SJCRH30 (cell line): ENCODE measurements at regions not wholly inside any gene's neighbourhood (a gene's known extent, or its start where the extent isn't known, plus 50 kb on each side); places are given as distances from the start of the nearest gene placed in this dataset.

Experiments used
- DNase-seq, 2 experiments: peaks; one replicate each; pipeline ENCODE4 v3.0.0-alpha.2; 2015 to 2020
- H3K27ac ChIP-seq: fragments of 250-450 bp; sonication (Bioruptor Pico); 2 replicates; pipeline ENCODE4 v1.5.1; 2020; ENCODE audit warnings: mild to moderate bottlenecking, moderate library complexity
- H3K27me3 ChIP-seq: fragments of 250-450 bp; sonication (Bioruptor Pico); 2 replicates; pipeline ENCODE4 v1.5.1; 2020; ENCODE audit warnings: mild to moderate bottlenecking, moderate library complexity
- H3K36me3 ChIP-seq: fragments of 250-450 bp; sonication (Bioruptor Pico); 2 replicates; pipeline ENCODE4 v1.5.1; 2020; ENCODE audit warnings: mild to moderate bottlenecking, moderate library complexity
- H3K4me1 ChIP-seq: fragments of 250-450 bp; sonication (Bioruptor Pico); 2 replicates; pipeline ENCODE4 v1.5.1; 2020; ENCODE audit warnings: mild to moderate bottlenecking, moderate library complexity
- H3K4me3 ChIP-seq: fragments of 250-450 bp; sonication (Bioruptor Pico); 2 replicates; pipeline ENCODE4 v1.5.1; 2020; ENCODE audit warnings: mild to moderate bottlenecking, moderate library complexity
- H3K9me3 ChIP-seq: fragments of 250-450 bp; sonication (Bioruptor Pico); replicated peaks from 2 replicates; pipeline ENCODE4 v1.5.1; 2020; ENCODE audit warnings: mild to moderate bottlenecking, moderate library complexity

- no peak for DNase-seq
- no peaks in the 10 kb centered on the region for H3K4me1 ChIP-seq
- H3K36me3 ChIP-seq, result no peaks in the 10 kb centered on the region
- no peak overlapping the region for H3K4me3 ChIP-seq
- H3K27ac ChIP-seq, result no peak overlapping the region
- no peaks in the 10 kb centered on the region for H3K27me3 ChIP-seq
- H3K9me3 ChIP-seq, result no peaks in the 10 kb centered on the region
Measured at GRCh38 chr5:60376860-60377259, 323.1 kb downstream of the DEPDC1B start.

- Histone ChIP-seq H3K27ac (no peak overlapping the region), H3K9me3 (no peaks in the 10 kb centered on the region), H3K4me1 (no peaks in the 10 kb centered on the region), H3K36me3 (no peaks in the 10 kb centered on the region), H3K27me3 (no peaks in the 10 kb centered on the region), H3K4me3 (no peak overlapping the region)
- DNase-seq, result no peak
Measured at GRCh38 chr5:60374409-60374808, 325.6 kb downstream of the DEPDC1B start.

- H3K9me3 ChIP-seq, result no peaks in the 10 kb centered on the region
- H3K36me3 ChIP-seq, result no peaks in the 10 kb centered on the region
- no peaks in the 10 kb centered on the region for H3K4me1 ChIP-seq
- DNase-seq, result no peak
- H3K27me3 ChIP-seq, result no peaks in the 10 kb centered on the region
- no peak overlapping the region for H3K27ac ChIP-seq
- no peak overlapping the region for H3K4me3 ChIP-seq
Measured at GRCh38 chr5:60372786-60373185, 327.2 kb downstream of the DEPDC1B start.

DNA sequence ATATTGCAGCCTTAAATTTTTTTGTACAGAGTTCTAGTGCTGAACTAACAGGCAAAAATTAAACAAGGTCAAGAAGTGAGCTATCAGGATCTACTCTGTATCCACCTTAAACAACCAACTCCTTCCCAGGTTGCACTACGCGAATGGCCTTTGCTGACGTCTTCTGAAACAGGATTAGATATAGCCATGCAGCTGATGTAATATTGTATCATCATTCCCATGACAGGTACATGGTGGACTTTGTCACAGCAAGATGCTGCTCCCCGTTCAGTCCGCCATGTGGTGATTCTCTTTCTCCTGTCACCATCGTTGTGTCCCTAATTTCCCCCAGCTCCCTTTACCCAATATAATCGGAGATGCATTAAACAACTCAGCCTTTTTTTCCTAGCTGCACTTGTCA, 328.9 kb downstream of the DEPDC1B start:
- no peaks in the 10 kb centered on the region for H3K36me3 ChIP-seq
- H3K27ac ChIP-seq, result no peak overlapping the region
- no peak overlapping the region for H3K4me3 ChIP-seq
- no peak for DNase-seq
- H3K4me1 ChIP-seq, result no peaks in the 10 kb centered on the region
- H3K27me3 ChIP-seq, result no peaks in the 10 kb centered on the region
- H3K9me3 ChIP-seq, result no peaks in the 10 kb centered on the region

- DNase-seq, result no peak
- no peaks in the 10 kb centered on the region for H3K27me3 ChIP-seq
- H3K4me1 ChIP-seq, result no peaks in the 10 kb centered on the region
- H3K4me3 ChIP-seq, result no peak overlapping the region
- H3K27ac ChIP-seq, result no peak overlapping the region
- no peaks in the 10 kb centered on the region for H3K9me3 ChIP-seq
- H3K36me3 ChIP-seq, result no peaks in the 10 kb centered on the region
Measured at GRCh38 chr5:60370508-60370907, 329.5 kb downstream of the DEPDC1B start.

DNA sequence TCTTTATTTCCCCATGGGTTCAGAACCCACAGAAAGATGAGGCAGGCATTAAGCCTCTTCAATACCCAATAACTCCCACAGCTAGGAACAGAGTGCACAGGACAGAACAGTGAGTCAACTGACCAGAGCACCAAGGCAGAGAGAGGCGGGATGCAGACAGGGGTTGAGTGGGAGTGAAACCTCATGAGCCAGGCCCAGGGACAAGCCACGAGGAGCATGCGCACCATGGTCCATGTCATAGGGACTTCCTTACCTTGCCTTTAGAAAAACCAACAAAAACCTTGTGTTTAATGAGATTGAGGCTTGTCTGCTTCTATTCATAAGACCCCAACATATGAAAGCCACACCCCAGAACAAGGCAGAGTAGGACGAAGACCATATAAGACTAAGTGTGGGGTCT, 330.6 kb downstream of the DEPDC1B start:
- H3K9me3 ChIP-seq, result no peaks in the 10 kb centered on the region

DNA sequence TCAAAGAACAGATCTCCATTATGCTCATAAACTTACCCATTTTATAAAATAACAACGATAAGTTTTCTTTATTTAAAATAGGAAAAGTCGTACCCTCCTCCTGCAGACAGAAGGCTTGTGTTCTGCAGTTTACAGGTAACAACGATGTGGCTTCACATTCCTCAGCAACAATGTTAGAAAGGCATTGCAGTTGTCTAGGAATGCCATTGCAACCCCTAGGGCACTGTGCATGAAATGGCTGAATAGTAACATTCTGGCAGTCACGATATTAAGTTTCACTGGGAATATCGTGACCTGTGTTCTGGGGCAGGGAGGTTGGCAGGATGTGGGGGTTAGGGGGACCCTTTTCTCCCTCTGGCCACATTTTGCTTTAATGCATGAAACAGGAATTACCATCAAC, 331.9 kb downstream of the DEPDC1B start:
- Histone ChIP-seq H3K4me3 (no peak overlapping the region), H3K27me3 (no peaks in the 10 kb centered on the region), H3K36me3 (no peaks in the 10 kb centered on the region)

More for the DNA sequence above, 330.6 kb downstream of the DEPDC1B start:
- Histone ChIP-seq H3K4me3 (no peak overlapping the region), H3K27ac (no peak overlapping the region), H3K36me3 (no peaks in the 10 kb centered on the region), H3K4me1 (peaks cover 4% of the 10 kb centered on the region; the same call in 1 of the 2 replicates), H3K27me3 (no peaks in the 10 kb centered on the region)
- no peak for DNase-seq

GRCh38 chr5:60366489-60366888, 333.5 kb downstream of the DEPDC1B start:
- Histone ChIP-seq H3K27ac (no peak overlapping the region), H3K36me3 (no peaks in the 10 kb centered on the region), H3K4me1 (peaks cover 4% of the 10 kb centered on the region; the same call in 1 of the 2 replicates), H3K4me3 (no peak overlapping the region), H3K9me3 (no peaks in the 10 kb centered on the region), H3K27me3 (no peaks in the 10 kb centered on the region)
- no peak for DNase-seq

More for the DNA sequence above, 331.9 kb downstream of the DEPDC1B start:
- no peaks in the 10 kb centered on the region for H3K9me3 ChIP-seq
- no peak overlapping the region for H3K27ac ChIP-seq
- DNase-seq, result peak in 1 of 2 experiments; percentile 8
- peaks cover 4% of the 10 kb centered on the region; the same call in 1 of the 2 replicates for H3K4me1 ChIP-seq

GRCh38 chr5:60365001-60365400, 335.0 kb downstream of the DEPDC1B start:
- DNase-seq, result no peak
- Histone ChIP-seq H3K36me3 (no peaks in the 10 kb centered on the region), H3K4me3 (no peak overlapping the region), H3K27me3 (no peaks in the 10 kb centered on the region), H3K4me1 (peaks cover 4% of the 10 kb centered on the region; the same call in 1 of the 2 replicates), H3K9me3 (no peaks in the 10 kb centered on the region), H3K27ac (no peak overlapping the region)

GRCh38 chr5:60362158-60362557, 337.8 kb downstream of the DEPDC1B start:
- H3K27ac ChIP-seq, result no peak overlapping the region
- DNase-seq, result peak in 1 of 2 experiments; percentile 6
- H3K27me3 ChIP-seq, result no peaks in the 10 kb centered on the region
- no peaks in the 10 kb centered on the region for H3K9me3 ChIP-seq
- no peak overlapping the region for H3K4me3 ChIP-seq
- peaks cover 4% of the 10 kb centered on the region; the same call in 1 of the 2 replicates for H3K4me1 ChIP-seq
- no peaks in the 10 kb centered on the region for H3K36me3 ChIP-seq

DNA sequence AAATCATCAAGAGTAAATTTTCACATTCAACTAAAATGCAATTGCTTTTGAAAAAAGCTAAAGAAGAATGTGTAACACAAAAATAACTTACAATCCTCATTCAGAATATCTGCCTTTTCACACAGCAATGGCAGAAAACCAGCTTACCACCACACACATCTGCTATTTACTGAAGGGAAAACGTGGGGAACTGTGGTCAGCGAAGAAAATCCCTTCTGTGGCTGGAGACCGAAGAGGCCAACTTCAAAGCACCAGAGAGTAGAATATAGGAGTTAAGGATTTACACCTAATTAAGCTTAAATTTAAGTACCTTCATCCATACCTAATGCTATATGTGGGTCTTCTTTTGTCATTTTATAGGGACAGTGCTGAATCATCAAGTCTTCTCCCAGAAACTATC, 339.6 kb downstream of the DEPDC1B start:
- Histone ChIP-seq H3K27me3 (no peaks in the 10 kb centered on the region), H3K27ac (no peak overlapping the region), H3K4me1 (peaks cover 4% of the 10 kb centered on the region; the same call in 1 of the 2 replicates), H3K36me3 (no peaks in the 10 kb centered on the region), H3K9me3 (no peaks in the 10 kb centered on the region), H3K4me3 (no peak overlapping the region)
- DNase-seq, result peak in 1 of 2 experiments; percentile 6

DNA sequence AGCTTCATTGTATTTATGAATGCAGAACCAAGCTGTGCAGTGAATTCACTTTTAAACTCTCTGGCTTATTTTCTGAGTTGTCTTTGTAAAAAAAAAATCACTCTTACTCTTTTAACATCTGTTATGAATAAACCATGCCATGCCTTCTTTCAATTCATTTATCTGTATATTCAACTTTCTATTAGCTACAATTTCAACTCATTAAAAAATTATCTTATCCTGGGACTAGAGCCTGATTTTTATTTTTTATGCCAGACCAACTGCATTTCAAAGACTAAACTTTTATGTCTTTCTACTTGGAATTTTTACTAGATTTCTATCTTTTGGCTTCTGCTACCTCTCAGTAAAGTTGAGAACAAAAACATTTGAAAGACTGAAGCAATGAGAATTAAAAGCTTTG, 342.7 kb downstream of the DEPDC1B start:
- Histone ChIP-seq H3K4me3 (no peak overlapping the region), H3K27ac (no peak overlapping the region)

DNA sequence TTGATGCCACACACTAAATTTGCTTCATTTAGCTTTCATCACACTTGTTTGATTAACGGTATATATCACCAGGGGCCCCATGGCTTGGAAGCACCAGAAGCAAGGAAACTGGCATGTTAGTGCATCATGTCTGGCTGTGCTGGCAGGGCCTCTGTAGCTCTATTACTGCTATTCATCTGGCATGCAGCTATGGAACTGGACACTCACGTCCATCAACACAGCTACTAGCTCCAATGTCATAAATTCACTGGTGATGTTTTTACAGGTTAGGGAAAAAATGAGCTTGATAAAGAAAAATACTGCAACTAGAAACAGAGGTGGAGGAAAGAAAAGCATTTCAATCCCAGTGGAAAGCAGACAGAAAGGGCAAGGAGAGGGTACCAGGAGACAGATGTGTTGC, 343.2 kb downstream of the DEPDC1B start:
- Histone ChIP-seq H3K27me3 (no peaks in the 10 kb centered on the region), H3K27ac (no peak overlapping the region), H3K4me1 (no peaks in the 10 kb centered on the region), H3K9me3 (no peaks in the 10 kb centered on the region), H3K36me3 (no peaks in the 10 kb centered on the region), H3K4me3 (no peak overlapping the region)
- no peak for DNase-seq

More for the DNA sequence above, 342.7 kb downstream of the DEPDC1B start:
- Histone ChIP-seq H3K36me3 (no peaks in the 10 kb centered on the region), H3K9me3 (no peaks in the 10 kb centered on the region), H3K4me1 (no peaks in the 10 kb centered on the region), H3K27me3 (no peaks in the 10 kb centered on the region)
- no peak for DNase-seq

DNA sequence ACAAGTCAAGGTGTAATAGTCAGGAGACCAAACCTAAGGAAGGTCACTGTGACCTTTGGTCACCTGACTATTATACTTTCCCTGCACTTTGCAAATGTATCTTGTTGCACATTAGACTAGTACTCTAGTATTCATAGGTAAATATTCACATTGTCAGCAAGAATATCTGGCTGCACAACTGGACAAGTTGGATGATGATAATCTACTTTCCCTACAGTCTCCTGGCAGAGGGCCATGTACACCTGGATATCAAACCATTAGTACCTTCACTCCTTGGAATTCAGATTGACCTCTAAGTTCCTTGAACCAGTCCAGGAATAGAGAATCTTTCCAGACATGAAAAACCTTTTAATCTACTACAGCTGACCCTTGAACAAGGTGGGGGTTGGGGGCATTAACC, 344.8 kb downstream of the DEPDC1B start:
- Histone ChIP-seq H3K9me3 (no peaks in the 10 kb centered on the region), H3K4me3 (no peak overlapping the region), H3K27ac (no peak overlapping the region), H3K27me3 (no peaks in the 10 kb centered on the region), H3K4me1 (no peaks in the 10 kb centered on the region), H3K36me3 (no peaks in the 10 kb centered on the region)
- no peak for DNase-seq

DNA sequence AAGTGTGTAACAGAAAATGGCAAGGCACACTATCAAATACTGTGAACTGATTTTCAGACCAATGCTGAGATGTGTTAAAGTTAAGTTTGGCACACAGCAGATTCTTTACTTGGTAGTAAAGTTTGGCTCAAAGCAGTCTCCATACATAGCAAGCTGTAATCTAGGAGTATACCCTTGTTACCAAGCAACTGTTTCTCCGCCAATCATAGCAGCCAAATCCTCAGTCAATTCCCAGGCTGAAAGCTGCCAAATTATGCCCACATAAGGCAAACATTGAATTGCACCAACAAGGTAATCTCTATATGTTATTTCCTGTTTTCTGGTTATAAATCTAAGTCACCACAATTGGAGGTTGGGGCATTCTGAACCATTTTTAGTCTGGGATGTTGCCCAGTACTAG, 345.7 kb downstream of the DEPDC1B start:
- DNase-seq, result no peak
- Histone ChIP-seq H3K36me3 (no peaks in the 10 kb centered on the region), H3K27ac (no peak overlapping the region), H3K27me3 (no peaks in the 10 kb centered on the region), H3K4me3 (no peak overlapping the region), H3K4me1 (no peaks in the 10 kb centered on the region), H3K9me3 (no peaks in the 10 kb centered on the region)

DNA sequence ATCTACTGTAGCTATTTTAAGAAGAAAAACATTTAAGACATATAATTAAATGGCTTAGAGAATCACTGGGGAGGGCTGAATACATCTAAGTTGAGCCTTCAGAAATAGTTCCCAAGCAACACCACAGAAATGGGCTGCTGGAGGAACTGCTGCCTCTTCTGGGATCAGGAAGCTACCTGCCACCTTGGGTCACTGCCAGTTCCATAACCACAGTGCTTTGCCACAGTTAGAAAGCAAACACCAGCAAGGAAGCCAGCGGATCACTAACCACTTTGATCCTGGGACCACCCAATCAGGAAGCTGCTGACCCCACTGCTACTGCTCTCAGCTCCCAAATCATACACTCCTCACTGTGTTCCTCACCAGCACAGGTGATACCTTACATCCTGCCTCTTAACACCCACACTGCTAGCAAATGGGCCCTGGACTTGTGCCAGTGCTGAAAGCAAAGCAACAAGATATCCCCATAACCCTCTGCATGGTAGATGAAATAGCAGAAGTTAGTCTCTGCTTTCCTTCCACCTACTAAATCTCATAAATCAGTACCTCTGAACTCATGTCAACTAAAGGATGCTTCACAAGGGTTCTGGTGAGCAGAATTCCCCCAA, 346.9 kb downstream of the DEPDC1B start:
- Histone ChIP-seq H3K4me3 (no peak overlapping the region), H3K9me3 (no peaks in the 10 kb centered on the region), H3K27me3 (no peaks in the 10 kb centered on the region), H3K27ac (no peak overlapping the region), H3K4me1 (no peaks in the 10 kb centered on the region), H3K36me3 (no peaks in the 10 kb centered on the region)
- peak in 1 of 2 experiments; percentile 5 for DNase-seq
